ENCODE measurements at regions not wholly inside any gene's neighbourhood (a gene's known extent, or its start where the extent isn't known, plus 50 kb on each side); places are given as distances from the start of the nearest gene placed in this dataset.
A peak's percentile ranks its signal among the peaks of the same experiment; 100 is the strongest.

DNA sequence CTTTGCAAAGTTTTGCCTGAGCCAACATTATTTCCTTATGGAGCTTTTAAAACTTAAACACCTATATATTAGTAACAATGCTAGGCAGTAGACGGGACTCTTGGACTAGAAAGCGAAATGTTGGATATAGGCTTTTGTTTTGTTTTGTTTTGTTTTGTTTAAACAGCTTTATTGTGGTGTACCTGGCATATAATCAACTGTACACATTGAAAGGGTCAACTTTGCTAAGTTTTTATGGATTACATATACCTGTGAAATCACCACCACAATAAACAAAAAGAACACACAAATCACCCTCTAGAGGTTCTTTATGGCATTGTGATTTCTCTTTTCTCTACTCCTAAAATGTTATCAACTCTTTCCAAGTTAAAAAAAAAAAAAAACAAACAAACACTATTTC, 184.9 kb upstream of the LNX1 start:
- no peak for TF ChIP-seq POLR2A (IDR thresholded peaks at IDR 0.05)
- TF ChIP-seq, protein P1, sequence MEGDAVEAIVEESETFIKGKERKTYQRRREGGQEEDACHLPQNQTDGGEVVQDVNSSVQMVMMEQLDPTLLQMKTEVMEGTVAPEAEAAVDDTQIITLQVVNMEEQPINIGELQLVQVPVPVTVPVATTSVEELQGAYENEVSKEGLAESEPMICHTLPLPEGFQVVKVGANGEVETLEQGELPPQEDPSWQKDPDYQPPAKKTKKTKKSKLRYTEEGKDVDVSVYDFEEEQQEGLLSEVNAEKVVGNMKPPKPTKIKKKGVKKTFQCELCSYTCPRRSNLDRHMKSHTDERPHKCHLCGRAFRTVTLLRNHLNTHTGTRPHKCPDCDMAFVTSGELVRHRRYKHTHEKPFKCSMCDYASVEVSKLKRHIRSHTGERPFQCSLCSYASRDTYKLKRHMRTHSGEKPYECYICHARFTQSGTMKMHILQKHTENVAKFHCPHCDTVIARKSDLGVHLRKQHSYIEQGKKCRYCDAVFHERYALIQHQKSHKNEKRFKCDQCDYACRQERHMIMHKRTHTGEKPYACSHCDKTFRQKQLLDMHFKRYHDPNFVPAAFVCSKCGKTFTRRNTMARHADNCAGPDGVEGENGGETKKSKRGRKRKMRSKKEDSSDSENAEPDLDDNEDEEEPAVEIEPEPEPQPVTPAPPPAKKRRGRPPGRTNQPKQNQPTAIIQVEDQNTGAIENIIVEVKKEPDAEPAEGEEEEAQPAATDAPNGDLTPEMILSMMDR (IDR thresholded peaks at IDR 0.05), result no peak
- no peak for DNase-seq
- 95 to 97% methylated on average over 2 of the region's 2 CpGs for WGBS, 2 donors
- Histone ChIP-seq H3K4me3 (no peak overlapping the region), H3K9me3 (no peaks in the 10 kb centered on the region), H3K36me3 (ENCODE audit: low read depth, missing control alignments) (no peaks in the 10 kb centered on the region), H3K27ac (no peak overlapping the region), H3K4me1 (peaks cover 14% of the 10 kb centered on the region), H3K27me3 (no peaks in the 10 kb centered on the region)
- intact Hi-C loops (cut with DNase I; ENCODE audit: low total_unique reads), result no loop called here

DNA sequence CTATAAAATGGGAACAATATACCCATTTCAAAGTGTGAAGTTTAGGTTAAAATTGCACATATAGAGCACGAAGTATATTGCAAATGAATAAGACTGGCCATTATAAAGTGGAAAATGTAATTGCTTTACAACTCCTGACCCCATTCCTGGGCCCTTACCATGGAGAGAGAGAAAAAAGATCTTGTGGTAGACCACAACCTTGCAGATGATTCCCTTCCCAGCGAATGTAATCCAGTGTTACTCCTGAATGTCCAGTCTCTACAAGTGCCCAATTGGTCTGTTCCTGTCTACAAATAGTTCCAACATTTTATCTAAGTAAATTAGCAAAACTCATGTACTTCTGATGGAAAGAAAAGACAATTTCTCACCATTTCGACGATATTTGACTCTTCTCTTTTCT, 184.1 kb upstream of the LNX1 start:
- no peak for DNase-seq
- H3K27ac ChIP-seq, result no peak overlapping the region
- H3K9me3 ChIP-seq, result no peaks in the 10 kb centered on the region
- no peaks in the 10 kb centered on the region for H3K27me3 ChIP-seq
- 91 to 95% methylated on average over 4 of the region's 4 CpGs for WGBS, 2 donors
- TF ChIP-seq, protein P1 (IDR thresholded peaks at IDR 0.05), result no peak
- TF ChIP-seq POLR2A (IDR thresholded peaks at IDR 0.05), result no peak
- no peaks in the 10 kb centered on the region for H3K36me3 ChIP-seq (ENCODE audit: low read depth, missing control alignments)
- intact Hi-C loops (cut with DNase I; ENCODE audit: low total_unique reads), result no loop called here
- H3K4me3 ChIP-seq, result no peak overlapping the region
- peaks cover 14% of the 10 kb centered on the region for H3K4me1 ChIP-seq

- TF ChIP-seq, protein P1 (IDR thresholded peaks at IDR 0.05), result no peak
- no peak for TF ChIP-seq POLR2A (IDR thresholded peaks at IDR 0.05)
- no peaks in the 10 kb centered on the region for H3K9me3 ChIP-seq
- no peak overlapping the region for H3K27ac ChIP-seq
- H3K4me1 ChIP-seq, result no peaks in the 10 kb centered on the region
- intact Hi-C loops (cut with DNase I; ENCODE audit: low total_unique reads), result no loop called here
- 76 to 77% methylated on average over 3 of the region's 3 CpGs for WGBS, 2 donors
- no peak overlapping the region for H3K4me3 ChIP-seq
- DNase-seq, result no peak
- H3K27me3 ChIP-seq, result no peaks in the 10 kb centered on the region
- no peaks in the 10 kb centered on the region for H3K36me3 ChIP-seq (ENCODE audit: low read depth, missing control alignments)
Observed at GRCh38 chr4:53771326-53771725, 180.0 kb upstream of the LNX1 start.

- WGBS, 2 donors, result 49 to 53% methylated on average over 2 of the region's 2 CpGs
- Histone ChIP-seq H3K4me3 (no peak overlapping the region), H3K4me1 (no peaks in the 10 kb centered on the region), H3K27me3 (no peaks in the 10 kb centered on the region), H3K27ac (no peak overlapping the region), H3K9me3 (no peaks in the 10 kb centered on the region), H3K36me3 (ENCODE audit: low read depth, missing control alignments) (no peaks in the 10 kb centered on the region)
- no peak for DNase-seq
- intact Hi-C loops (cut with DNase I; ENCODE audit: low total_unique reads), result no loop called here
- TF ChIP-seq, protein P1 (IDR thresholded peaks at IDR 0.05), result no peak
- no peak for TF ChIP-seq POLR2A (IDR thresholded peaks at IDR 0.05)
Observed at GRCh38 chr4:53767482-53767881, 176.2 kb upstream of the LNX1 start.

DNA sequence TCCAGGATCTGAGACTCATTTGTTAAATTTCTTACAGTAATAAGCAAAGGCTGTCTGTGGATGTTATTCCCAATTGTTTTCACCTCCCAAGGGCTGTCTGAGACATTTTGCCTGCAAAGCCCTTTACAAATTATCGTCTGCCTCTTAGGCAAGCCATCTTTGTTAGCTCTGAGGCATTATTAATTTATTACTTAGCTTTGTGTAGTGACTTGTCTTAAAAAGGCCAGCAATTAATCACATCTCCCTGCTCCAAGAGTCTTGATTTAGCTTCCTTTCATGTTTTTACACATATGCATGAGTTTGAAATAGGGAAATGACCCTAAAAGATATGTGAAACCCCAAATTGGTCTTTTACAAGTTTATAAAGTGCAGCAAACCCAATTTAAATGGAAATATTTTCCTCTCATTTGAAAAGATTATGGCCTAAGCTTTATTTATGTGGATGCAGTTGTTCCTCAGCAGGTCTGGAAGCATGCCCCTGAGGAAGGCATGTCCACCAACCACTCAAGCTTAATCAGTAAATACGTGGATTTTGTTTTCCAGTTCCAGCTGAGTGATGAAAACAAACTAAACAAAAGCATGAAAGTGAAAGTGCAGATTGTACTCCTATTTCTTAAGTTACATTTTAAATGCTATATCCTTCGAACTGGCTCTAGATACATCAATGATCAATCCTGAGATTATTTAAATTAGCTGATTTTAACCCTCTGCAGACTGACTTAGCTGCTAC, 173.6 kb upstream of the LNX1 start:
- intact Hi-C loops (cut with DNase I; ENCODE audit: low total_unique reads), result no loop called here
- H3K27ac ChIP-seq, result peak overlapping the region in 1 of 2 donors; percentile 8
- no peaks in the 10 kb centered on the region for H3K4me1 ChIP-seq
- WGBS, 2 donors, result 39 to 50% methylated on average over 3 of the region's 3 CpGs
- no peaks in the 10 kb centered on the region for H3K9me3 ChIP-seq
- no peak for DNase-seq
- H3K27me3 ChIP-seq, result no peaks in the 10 kb centered on the region
- H3K4me3 ChIP-seq, result no peak overlapping the region
- no peaks in the 10 kb centered on the region for H3K36me3 ChIP-seq (ENCODE audit: low read depth, missing control alignments)
- no peak for TF ChIP-seq POLR2A (IDR thresholded peaks at IDR 0.05)
- TF ChIP-seq, protein P1 (IDR thresholded peaks at IDR 0.05), result no peak
